ENCODE measurements at regions not wholly inside any gene's neighbourhood (a gene's known extent, or its start where the extent isn't known, plus 50 kb on each side); places are given as distances from the start of the nearest gene placed in this dataset.

DNA sequence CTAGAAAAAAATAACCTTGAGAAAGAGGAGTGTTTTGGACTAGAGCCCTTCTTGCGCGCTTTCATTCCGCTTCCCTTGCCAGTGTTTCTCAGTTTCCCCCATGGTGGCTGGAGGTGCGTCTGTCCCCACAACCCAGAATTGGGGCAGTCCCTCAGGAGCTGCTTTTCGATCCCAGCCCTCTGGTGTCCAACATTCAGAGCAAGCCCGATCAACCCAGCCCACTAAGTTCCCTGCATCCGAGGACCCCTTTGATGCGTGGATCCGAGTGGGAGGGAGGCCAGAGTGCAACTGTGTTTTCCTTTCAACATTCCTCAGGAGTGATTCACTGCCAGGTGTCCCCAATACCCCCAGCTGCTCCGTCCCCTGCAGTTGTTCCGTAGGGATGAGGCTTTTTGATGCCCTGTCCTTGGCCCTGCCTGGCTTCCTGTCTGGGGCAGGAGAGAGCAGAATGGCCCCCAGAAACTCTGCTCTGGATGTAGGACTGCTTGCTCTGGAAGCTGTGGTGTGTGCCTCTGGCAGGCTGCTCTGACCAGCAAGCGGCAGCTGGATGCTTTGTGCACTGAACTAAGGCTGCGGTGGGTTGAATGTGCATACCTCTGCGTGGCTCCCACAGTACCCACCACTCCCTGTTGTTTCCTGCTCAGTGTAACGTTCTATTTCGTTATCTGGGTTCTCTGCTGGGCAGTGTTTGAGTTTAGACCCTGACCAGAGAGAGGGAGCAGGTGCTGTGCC is 117.5 kb downstream of the BOD1 start:
- TF ChIP-seq, protein P1, sequence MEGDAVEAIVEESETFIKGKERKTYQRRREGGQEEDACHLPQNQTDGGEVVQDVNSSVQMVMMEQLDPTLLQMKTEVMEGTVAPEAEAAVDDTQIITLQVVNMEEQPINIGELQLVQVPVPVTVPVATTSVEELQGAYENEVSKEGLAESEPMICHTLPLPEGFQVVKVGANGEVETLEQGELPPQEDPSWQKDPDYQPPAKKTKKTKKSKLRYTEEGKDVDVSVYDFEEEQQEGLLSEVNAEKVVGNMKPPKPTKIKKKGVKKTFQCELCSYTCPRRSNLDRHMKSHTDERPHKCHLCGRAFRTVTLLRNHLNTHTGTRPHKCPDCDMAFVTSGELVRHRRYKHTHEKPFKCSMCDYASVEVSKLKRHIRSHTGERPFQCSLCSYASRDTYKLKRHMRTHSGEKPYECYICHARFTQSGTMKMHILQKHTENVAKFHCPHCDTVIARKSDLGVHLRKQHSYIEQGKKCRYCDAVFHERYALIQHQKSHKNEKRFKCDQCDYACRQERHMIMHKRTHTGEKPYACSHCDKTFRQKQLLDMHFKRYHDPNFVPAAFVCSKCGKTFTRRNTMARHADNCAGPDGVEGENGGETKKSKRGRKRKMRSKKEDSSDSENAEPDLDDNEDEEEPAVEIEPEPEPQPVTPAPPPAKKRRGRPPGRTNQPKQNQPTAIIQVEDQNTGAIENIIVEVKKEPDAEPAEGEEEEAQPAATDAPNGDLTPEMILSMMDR (IDR thresholded peaks at IDR 0.05): no peak
- TF ChIP-seq, protein P2, sequence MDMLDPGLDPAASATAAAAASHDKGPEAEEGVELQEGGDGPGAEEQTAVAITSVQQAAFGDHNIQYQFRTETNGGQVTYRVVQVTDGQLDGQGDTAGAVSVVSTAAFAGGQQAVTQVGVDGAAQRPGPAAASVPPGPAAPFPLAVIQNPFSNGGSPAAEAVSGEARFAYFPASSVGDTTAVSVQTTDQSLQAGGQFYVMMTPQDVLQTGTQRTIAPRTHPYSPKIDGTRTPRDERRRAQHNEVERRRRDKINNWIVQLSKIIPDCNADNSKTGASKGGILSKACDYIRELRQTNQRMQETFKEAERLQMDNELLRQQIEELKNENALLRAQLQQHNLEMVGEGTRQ (CRISPR knock-in tag; IDR thresholded peaks at IDR 0.05): no peak
- no peak for TF ChIP-seq SP1 (CRISPR knock-in tag; conservative IDR thresholded peaks at IDR 0.05)
- TF ChIP-seq, protein P3, sequence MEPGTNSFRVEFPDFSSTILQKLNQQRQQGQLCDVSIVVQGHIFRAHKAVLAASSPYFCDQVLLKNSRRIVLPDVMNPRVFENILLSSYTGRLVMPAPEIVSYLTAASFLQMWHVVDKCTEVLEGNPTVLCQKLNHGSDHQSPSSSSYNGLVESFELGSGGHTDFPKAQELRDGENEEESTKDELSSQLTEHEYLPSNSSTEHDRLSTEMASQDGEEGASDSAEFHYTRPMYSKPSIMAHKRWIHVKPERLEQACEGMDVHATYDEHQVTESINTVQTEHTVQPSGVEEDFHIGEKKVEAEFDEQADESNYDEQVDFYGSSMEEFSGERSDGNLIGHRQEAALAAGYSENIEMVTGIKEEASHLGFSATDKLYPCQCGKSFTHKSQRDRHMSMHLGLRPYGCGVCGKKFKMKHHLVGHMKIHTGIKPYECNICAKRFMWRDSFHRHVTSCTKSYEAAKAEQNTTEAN (CRISPR knock-in tag; IDR thresholded peaks at IDR 0.05): no peak
- TF ChIP-seq, protein P4, sequence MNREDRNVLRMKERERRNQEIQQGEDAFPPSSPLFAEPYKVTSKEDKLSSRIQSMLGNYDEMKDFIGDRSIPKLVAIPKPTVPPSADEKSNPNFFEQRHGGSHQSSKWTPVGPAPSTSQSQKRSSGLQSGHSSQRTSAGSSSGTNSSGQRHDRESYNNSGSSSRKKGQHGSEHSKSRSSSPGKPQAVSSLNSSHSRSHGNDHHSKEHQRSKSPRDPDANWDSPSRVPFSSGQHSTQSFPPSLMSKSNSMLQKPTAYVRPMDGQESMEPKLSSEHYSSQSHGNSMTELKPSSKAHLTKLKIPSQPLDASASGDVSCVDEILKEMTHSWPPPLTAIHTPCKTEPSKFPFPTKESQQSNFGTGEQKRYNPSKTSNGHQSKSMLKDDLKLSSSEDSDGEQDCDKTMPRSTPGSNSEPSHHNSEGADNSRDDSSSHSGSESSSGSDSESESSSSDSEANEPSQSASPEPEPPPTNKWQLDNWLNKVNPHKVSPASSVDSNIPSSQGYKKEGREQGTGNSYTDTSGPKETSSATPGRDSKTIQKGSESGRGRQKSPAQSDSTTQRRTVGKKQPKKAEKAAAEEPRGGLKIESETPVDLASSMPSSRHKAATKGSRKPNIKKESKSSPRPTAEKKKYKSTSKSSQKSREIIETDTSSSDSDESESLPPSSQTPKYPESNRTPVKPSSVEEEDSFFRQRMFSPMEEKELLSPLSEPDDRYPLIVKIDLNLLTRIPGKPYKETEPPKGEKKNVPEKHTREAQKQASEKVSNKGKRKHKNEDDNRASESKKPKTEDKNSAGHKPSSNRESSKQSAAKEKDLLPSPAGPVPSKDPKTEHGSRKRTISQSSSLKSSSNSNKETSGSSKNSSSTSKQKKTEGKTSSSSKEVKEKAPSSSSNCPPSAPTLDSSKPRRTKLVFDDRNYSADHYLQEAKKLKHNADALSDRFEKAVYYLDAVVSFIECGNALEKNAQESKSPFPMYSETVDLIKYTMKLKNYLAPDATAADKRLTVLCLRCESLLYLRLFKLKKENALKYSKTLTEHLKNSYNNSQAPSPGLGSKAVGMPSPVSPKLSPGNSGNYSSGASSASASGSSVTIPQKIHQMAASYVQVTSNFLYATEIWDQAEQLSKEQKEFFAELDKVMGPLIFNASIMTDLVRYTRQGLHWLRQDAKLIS (CRISPR knock-in tag; IDR thresholded peaks at IDR 0.05; ENCODE audit: borderline replicate concordance): no peak
- no peak for TF ChIP-seq ZNF317 (CRISPR knock-in tag; IDR thresholded peaks at IDR 0.05; ENCODE audit: borderline replicate concordance, low read depth)
- no peak for TF ChIP-seq MYBL2 (CRISPR knock-in tag; IDR thresholded peaks at IDR 0.05)
- TF ChIP-seq, protein P5, sequence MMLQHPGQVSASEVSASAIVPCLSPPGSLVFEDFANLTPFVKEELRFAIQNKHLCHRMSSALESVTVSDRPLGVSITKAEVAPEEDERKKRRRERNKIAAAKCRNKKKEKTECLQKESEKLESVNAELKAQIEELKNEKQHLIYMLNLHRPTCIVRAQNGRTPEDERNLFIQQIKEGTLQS (CRISPR knock-in tag; conservative IDR thresholded peaks at IDR 0.05): no peak
- TF ChIP-seq, protein P6, sequence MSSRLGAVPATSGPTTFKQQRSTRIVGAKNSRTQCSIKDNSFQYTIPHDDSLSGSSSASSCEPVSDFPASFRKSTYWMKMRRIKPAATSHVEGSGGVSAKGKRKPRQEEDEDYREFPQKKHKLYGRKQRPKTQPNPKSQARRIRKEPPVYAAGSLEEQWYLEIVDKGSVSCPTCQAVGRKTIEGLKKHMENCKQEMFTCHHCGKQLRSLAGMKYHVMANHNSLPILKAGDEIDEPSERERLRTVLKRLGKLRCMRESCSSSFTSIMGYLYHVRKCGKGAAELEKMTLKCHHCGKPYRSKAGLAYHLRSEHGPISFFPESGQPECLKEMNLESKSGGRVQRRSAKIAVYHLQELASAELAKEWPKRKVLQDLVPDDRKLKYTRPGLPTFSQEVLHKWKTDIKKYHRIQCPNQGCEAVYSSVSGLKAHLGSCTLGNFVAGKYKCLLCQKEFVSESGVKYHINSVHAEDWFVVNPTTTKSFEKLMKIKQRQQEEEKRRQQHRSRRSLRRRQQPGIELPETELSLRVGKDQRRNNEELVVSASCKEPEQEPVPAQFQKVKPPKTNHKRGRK (CRISPR knock-in tag; IDR thresholded peaks at IDR 0.05; ENCODE audit: borderline replicate concordance): no peak
- TF ChIP-seq, protein P7, sequence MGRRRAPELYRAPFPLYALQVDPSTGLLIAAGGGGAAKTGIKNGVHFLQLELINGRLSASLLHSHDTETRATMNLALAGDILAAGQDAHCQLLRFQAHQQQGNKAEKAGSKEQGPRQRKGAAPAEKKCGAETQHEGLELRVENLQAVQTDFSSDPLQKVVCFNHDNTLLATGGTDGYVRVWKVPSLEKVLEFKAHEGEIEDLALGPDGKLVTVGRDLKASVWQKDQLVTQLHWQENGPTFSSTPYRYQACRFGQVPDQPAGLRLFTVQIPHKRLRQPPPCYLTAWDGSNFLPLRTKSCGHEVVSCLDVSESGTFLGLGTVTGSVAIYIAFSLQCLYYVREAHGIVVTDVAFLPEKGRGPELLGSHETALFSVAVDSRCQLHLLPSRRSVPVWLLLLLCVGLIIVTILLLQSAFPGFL (CRISPR knock-in tag; IDR thresholded peaks at IDR 0.05; ENCODE audit: borderline replicate concordance): no peak

Measured in WTC11 (cell line).